Neural cell (in vitro differentiated cells): ENCODE measurements at regions not wholly inside any gene's neighbourhood (a gene's known extent, or its start where the extent isn't known, plus 50 kb on each side); places are given as distances from the start of the nearest gene placed in this dataset.

Source experiments
- H2AFZ ChIP-seq: fragments of 200-600, 300-800 bp; sonication (generic), shearing (Covaris generic); 2 replicates; pipeline ENCODE4 v1.6.0; 2014; ENCODE audit warnings: low read depth, mild to moderate bottlenecking, antibody characterized with exemption, low read length, moderate library complexity
- H3F3A ChIP-seq: fragments of 200-600 bp; shearing (Covaris generic); 2 replicates; pipeline ENCODE4 v1.6.1; 2016; ENCODE audit warnings: mild to moderate bottlenecking, moderate library complexity, mixed read lengths, antibody characterized with exemption, low read length; ENCODE audit not compliant: insufficient read depth, poor library complexity, severe bottlenecking
- H3K27ac ChIP-seq: fragments of 200-600, 300-800 bp; sonication (generic), shearing (Covaris generic); 2 replicates; pipeline ENCODE4 v1.5.1; 2014; ENCODE audit warnings: mild to moderate bottlenecking, low read length, moderate library complexity
- H3K27me3 ChIP-seq: fragments of 300-800, 200-600 bp; sonication (generic), shearing (Covaris generic); 2 replicates; pipeline ENCODE4 v1.6.0; 2014; ENCODE audit warnings: mild to moderate bottlenecking, low read depth, low read length, moderate library complexity; ENCODE audit not compliant: insufficient read depth
- H3K36me3 ChIP-seq: fragments of 300-800, 200-600 bp; sonication (generic), shearing (Covaris generic); 2 replicates; pipeline ENCODE4 v1.5.1; 2014; ENCODE audit warnings: mild to moderate bottlenecking, antibody characterized with exemption, low read length, moderate library complexity; ENCODE audit not compliant: insufficient read depth
- H3K4me2 ChIP-seq: fragments of 300-800, 200-600 bp; sonication (generic), shearing (Covaris generic); 2 replicates; pipeline ENCODE4 v1.6.0; 2014; ENCODE audit warnings: mild to moderate bottlenecking, low read length
- H3K4me3 ChIP-seq: fragments of 300-800, 200-600 bp; sonication (generic), shearing (Covaris generic); 2 replicates; pipeline ENCODE4 v1.5.1; 2014; ENCODE audit warnings: mild to moderate bottlenecking, low read length, moderate library complexity
- H3K79me2 ChIP-seq: fragments of 200-600 bp; shearing (Covaris generic); replicated peaks from 2 replicates; pipeline ENCODE4 v1.6.0; 2014; ENCODE audit warnings: mild to moderate bottlenecking, low read length, moderate library complexity; ENCODE audit not compliant: insufficient read depth
- H3K9ac ChIP-seq: fragments of 300-800, 200-600 bp; sonication (generic), shearing (Covaris generic); 2 replicates; pipeline ENCODE4 v1.6.1; 2016; ENCODE audit warnings: mild to moderate bottlenecking, low read length, mixed read lengths
- H3K9me2 ChIP-seq: fragments of 200-600 bp; shearing (Covaris generic); 2 replicates; pipeline ENCODE4 v1.6.1; 2016; ENCODE audit warnings: mild to moderate bottlenecking, low read length, mixed read lengths; ENCODE audit not compliant: insufficient read depth
- H3K9me3 ChIP-seq: fragments of 200-600, 300-800 bp; sonication (generic), shearing (Covaris generic); 2 replicates; pipeline ENCODE4 v1.6.1; 2016; ENCODE audit warnings: mild to moderate bottlenecking, mixed run types, low read length, moderate library complexity, mixed read lengths
- H4K20me1 ChIP-seq: fragments of 200-600 bp; shearing (Covaris generic); 2 replicates; pipeline ENCODE4 v1.6.1; 2016; ENCODE audit warnings: mild to moderate bottlenecking, mixed run types; ENCODE audit not compliant: insufficient read depth
- CTCF ChIP-seq: fragments of 450-650 bp; IDR thresholded peaks from 2 replicates; pipeline ENCODE4 v1.5.1; 2014; ENCODE audit warnings: antibody characterized with exemption, mild to moderate bottlenecking, moderate library complexity; ENCODE audit not compliant: poor library complexity, severe bottlenecking
- EP300 ChIP-seq: fragments of 450-650 bp; conservative IDR thresholded peaks from 2 replicates; pipeline ENCODE4 v1.6.1; 2014; ENCODE audit warnings: antibody characterized with exemption, mild to moderate bottlenecking, moderate library complexity; ENCODE audit not compliant: poor library complexity, severe bottlenecking
- EZH2 ChIP-seq: fragments of 200-600, 300-800 bp; shearing (Covaris generic), sonication (generic); IDR thresholded peaks from 2 replicates; pipeline ENCODE4 v1.6.1; 2014; ENCODE audit warnings: antibody characterized with exemption, low read length, borderline replicate concordance, mild to moderate bottlenecking; ENCODE audit not compliant: insufficient read depth, poor library complexity, severe bottlenecking
- MXI1 ChIP-seq: fragments of 450-650 bp; conservative IDR thresholded peaks from 2 replicates; pipeline ENCODE4 v1.6.1; 2014; ENCODE audit warnings: antibody characterized with exemption, mild to moderate bottlenecking; ENCODE audit not compliant: poor library complexity, severe bottlenecking
- POLR2AphosphoS5 ChIP-seq: IDR thresholded peaks from 2 replicates; pipeline ENCODE4 v1.6.1; 2012
- RAD21 ChIP-seq: fragments of 450-650 bp; conservative IDR thresholded peaks from 2 replicates; pipeline ENCODE4 v1.6.1; 2014; ENCODE audit warnings: antibody characterized with exemption, mild to moderate bottlenecking, moderate library complexity
- SMC3 ChIP-seq: fragments of 450-650 bp; conservative IDR thresholded peaks from 2 replicates; pipeline ENCODE4 v1.6.1; 2014; ENCODE audit warnings: antibody characterized with exemption, mild to moderate bottlenecking, moderate library complexity; ENCODE audit not compliant: poor library complexity
- TAF1 ChIP-seq: IDR thresholded peaks from 2 replicates; pipeline ENCODE4 v1.6.1; 2012; ENCODE audit warnings: low read depth
- TF ChIP-seq, protein P1 (sequence below): IDR thresholded peaks from 2 replicates; pipeline ENCODE4 v1.6.1; 2012; ENCODE audit warnings: borderline replicate concordance

DNA sequence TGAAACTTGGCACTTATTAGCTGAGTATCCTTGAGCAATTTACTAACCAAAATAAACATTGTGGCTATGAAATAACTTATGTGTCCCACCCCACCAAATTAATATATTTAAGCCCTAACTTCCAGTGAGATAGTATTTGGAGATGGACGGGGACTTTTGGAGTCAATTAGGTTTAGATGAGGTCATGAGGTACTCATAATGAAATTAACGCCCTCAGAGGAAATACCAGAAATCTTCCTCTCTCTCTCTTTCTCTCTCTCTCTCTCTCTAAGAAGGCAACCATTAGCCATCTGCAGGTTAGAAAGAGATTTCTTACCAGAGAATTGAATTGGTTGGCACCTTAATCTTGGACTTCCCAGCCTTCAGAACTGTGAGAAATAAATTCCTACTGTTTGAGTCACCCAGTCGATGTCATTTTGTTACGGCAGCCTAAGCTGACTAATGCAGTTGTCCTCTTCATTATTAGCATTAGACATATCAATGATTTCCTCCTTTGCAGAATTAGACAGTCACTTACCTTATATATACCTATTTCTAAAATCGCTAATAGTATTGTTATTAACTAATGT lies 1284.0 kb downstream of the FAM181B start:
- Histone ChIP-seq H4K20me1 (no peaks in the 10 kb centered on the region), H3K9ac (no peak overlapping the region), H3K4me3 (no peak overlapping the region), H3K9me2 (no peaks in the 10 kb centered on the region), H3K79me2 (no peaks in the 10 kb centered on the region), H3K4me2 (no peak overlapping the region), H2AFZ (no peak overlapping the region), H3K9me3 (no peaks in the 10 kb centered on the region), H3F3A (no peaks in the 10 kb centered on the region), H3K36me3 (no peaks in the 10 kb centered on the region), H3K27ac (no peak overlapping the region), H3K27me3 (no peaks in the 10 kb centered on the region)
- TF ChIP-seq RAD21 = no peak
- TF ChIP-seq SMC3 = no peak
- no peak for TF ChIP-seq EZH2
- no peak for TF ChIP-seq EP300
- no peak for TF ChIP-seq POLR2AphosphoS5
- no peak for TF ChIP-seq MXI1
- no peak for TF ChIP-seq CTCF

GRCh38 chr11:81444297-81444696 lies 1289.4 kb downstream of the FAM181B start:
- Histone ChIP-seq H3K36me3 (no peaks in the 10 kb centered on the region), H3K27ac (no peak overlapping the region), H4K20me1 (no peaks in the 10 kb centered on the region), H3K9me2 (no peaks in the 10 kb centered on the region), H3K79me2 (no peaks in the 10 kb centered on the region), H3K4me3 (no peak overlapping the region), H3K27me3 (no peaks in the 10 kb centered on the region), H2AFZ (no peak overlapping the region), H3K9me3 (no peaks in the 10 kb centered on the region), H3K9ac (no peak overlapping the region), H3F3A (no peaks in the 10 kb centered on the region), H3K4me2 (no peak overlapping the region)
- TF ChIP-seq TAF1 (no peak), RAD21 (peak; percentile 86), CTCF (peak; percentile 80), MXI1 (no peak), POLR2AphosphoS5 (no peak), EP300 (no peak), SMC3 (peak; percentile 82)
- TF ChIP-seq, protein P1, sequence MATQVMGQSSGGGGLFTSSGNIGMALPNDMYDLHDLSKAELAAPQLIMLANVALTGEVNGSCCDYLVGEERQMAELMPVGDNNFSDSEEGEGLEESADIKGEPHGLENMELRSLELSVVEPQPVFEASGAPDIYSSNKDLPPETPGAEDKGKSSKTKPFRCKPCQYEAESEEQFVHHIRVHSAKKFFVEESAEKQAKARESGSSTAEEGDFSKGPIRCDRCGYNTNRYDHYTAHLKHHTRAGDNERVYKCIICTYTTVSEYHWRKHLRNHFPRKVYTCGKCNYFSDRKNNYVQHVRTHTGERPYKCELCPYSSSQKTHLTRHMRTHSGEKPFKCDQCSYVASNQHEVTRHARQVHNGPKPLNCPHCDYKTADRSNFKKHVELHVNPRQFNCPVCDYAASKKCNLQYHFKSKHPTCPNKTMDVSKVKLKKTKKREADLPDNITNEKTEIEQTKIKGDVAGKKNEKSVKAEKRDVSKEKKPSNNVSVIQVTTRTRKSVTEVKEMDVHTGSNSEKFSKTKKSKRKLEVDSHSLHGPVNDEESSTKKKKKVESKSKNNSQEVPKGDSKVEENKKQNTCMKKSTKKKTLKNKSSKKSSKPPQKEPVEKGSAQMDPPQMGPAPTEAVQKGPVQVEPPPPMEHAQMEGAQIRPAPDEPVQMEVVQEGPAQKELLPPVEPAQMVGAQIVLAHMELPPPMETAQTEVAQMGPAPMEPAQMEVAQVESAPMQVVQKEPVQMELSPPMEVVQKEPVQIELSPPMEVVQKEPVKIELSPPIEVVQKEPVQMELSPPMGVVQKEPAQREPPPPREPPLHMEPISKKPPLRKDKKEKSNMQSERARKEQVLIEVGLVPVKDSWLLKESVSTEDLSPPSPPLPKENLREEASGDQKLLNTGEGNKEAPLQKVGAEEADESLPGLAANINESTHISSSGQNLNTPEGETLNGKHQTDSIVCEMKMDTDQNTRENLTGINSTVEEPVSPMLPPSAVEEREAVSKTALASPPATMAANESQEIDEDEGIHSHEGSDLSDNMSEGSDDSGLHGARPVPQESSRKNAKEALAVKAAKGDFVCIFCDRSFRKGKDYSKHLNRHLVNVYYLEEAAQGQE = no peak
